SK-N-SH treated with all-trans-retinoic acid at 6 μM for 48 hours (cell line): ENCODE measurements at regions not wholly inside any gene's neighbourhood (a gene's known extent, or its start where the extent isn't known, plus 50 kb on each side); places are given as distances from the start of the nearest gene placed in this dataset.
"Not testable (repeated sequence)": the region's sequence is repeated elsewhere in the genome, so short reads cannot be mapped to it uniquely, and the experiment has no call there.

Experiments used
- ATAC-seq: fragments of 200-7000 bp; cut with Tn5 transposase; 3 replicates; pipeline ENCODE4 v1.9.1; 2020; ENCODE audit warnings: mild to moderate bottlenecking, moderate library complexity
- ARNTL ChIP-seq: fragments of 450-650 bp; formaldehyde crosslinking; IDR thresholded peaks from 2 replicates; pipeline ENCODE4 v1.5.0; 2020; ENCODE audit warnings: low read depth, mild to moderate bottlenecking, moderate library complexity, borderline replicate concordance
- CREB5 ChIP-seq: fragments of 250-450 bp; sonication (Bioruptor Pico); IDR thresholded peaks from 2 replicates; pipeline ENCODE4 v1.5.1; 2020; ENCODE audit warnings: low read depth, mild to moderate bottlenecking, moderate library complexity
- CSDC2 ChIP-seq: fragments of 250-450 bp; sonication (Bioruptor Pico); IDR thresholded peaks from 2 replicates; pipeline ENCODE4 v1.5.0; 2020; ENCODE audit warnings: mild to moderate bottlenecking, moderate library complexity
- CSRNP3 ChIP-seq: fragments of 250-450 bp; sonication (Bioruptor Pico); IDR thresholded peaks from 2 replicates; pipeline ENCODE4 v1.5.1; 2021; ENCODE audit warnings: mild to moderate bottlenecking, moderate library complexity
- ESRRG ChIP-seq: fragments of 250-450 bp; sonication (Bioruptor Pico); IDR thresholded peaks from 2 replicates; pipeline ENCODE4 v1.6.1; 2021; ENCODE audit warnings: mild to moderate bottlenecking
- GLIS3 ChIP-seq: fragments of 250-450 bp; sonication (Bioruptor Pico); IDR thresholded peaks from 2 replicates; pipeline ENCODE4 v1.5.0; 2020; ENCODE audit warnings: mild to moderate bottlenecking, moderate library complexity
- ISL1 ChIP-seq: fragments of 250-450 bp; sonication (Bioruptor Pico); IDR thresholded peaks from 2 replicates; pipeline ENCODE4 v2.1.2; 2022; ENCODE audit warnings: mild to moderate bottlenecking, moderate library complexity
- POU6F1 ChIP-seq: fragments of 250-450 bp; sonication (Bioruptor Pico); IDR thresholded peaks from 2 replicates; pipeline ENCODE4 v1.8.0; 2021; ENCODE audit warnings: low read depth, mild to moderate bottlenecking, moderate library complexity, borderline replicate concordance
- PPARA ChIP-seq: fragments of 250-450 bp; sonication (Bioruptor Pico); IDR thresholded peaks from 2 replicates; pipeline ENCODE4 v1.5.0; 2020; ENCODE audit warnings: mild to moderate bottlenecking, borderline replicate concordance
- RARB ChIP-seq: fragments of 250-450 bp; sonication (Bioruptor Pico); IDR thresholded peaks from 2 replicates; pipeline ENCODE4 v1.8.0; 2021; ENCODE audit warnings: mild to moderate bottlenecking, moderate library complexity
- SNAI2 ChIP-seq: fragments of 250-450 bp; sonication (Bioruptor Pico); IDR thresholded peaks from 2 replicates; pipeline ENCODE4 v1.5.0; 2020; ENCODE audit warnings: mild to moderate bottlenecking, moderate library complexity
- TCF4 ChIP-seq: fragments of 250-450 bp; sonication (Bioruptor Pico); IDR thresholded peaks from 2 replicates; pipeline ENCODE4 v1.8.0; 2021; ENCODE audit warnings: mild to moderate bottlenecking, moderate library complexity, borderline replicate concordance
- TOX ChIP-seq: fragments of 250-450 bp; sonication (Bioruptor Pico); IDR thresholded peaks from 2 replicates; pipeline ENCODE4 v1.8.0; 2021; ENCODE audit warnings: mild to moderate bottlenecking, moderate library complexity, borderline replicate concordance
- TSHZ2 ChIP-seq: fragments of 250-450 bp; sonication (Bioruptor Pico); IDR thresholded peaks from 2 replicates; pipeline ENCODE4 v1.5.0; 2020; ENCODE audit warnings: mild to moderate bottlenecking, moderate library complexity
- ZC3H10 ChIP-seq: fragments of 250-450 bp; sonication (Bioruptor Pico); IDR thresholded peaks from 2 replicates; pipeline ENCODE4 v1.5.1; 2021; ENCODE audit warnings: mild to moderate bottlenecking, moderate library complexity
- ZFP3 ChIP-seq: fragments of 250-450 bp; sonication (Bioruptor Pico); IDR thresholded peaks from 2 replicates; pipeline ENCODE4 v1.5.0; 2020; ENCODE audit warnings: mild to moderate bottlenecking, moderate library complexity
- ZFP30 ChIP-seq: fragments of 450-650 bp; formaldehyde crosslinking; IDR thresholded peaks from 2 replicates; pipeline ENCODE4 v1.5.0; 2022; ENCODE audit warnings: mild to moderate bottlenecking, moderate library complexity
- ZNF565 ChIP-seq: fragments of 450-650 bp; formaldehyde crosslinking; conservative IDR thresholded peaks from 2 replicates; pipeline ENCODE4 v1.5.0; 2020; ENCODE audit warnings: low read depth, mild to moderate bottlenecking, moderate library complexity
- ZNF70 ChIP-seq: fragments of 450-650 bp; formaldehyde crosslinking; IDR thresholded peaks from 2 replicates; pipeline ENCODE4 v1.5.0; 2020; ENCODE audit warnings: mild to moderate bottlenecking, moderate library complexity
- ZNF8 ChIP-seq: fragments of 450-650 bp; formaldehyde crosslinking; IDR thresholded peaks from 2 replicates; pipeline ENCODE4 v1.5.0; 2020; ENCODE audit warnings: mild to moderate bottlenecking, moderate library complexity

GRCh38 chr9:80485420-80486250, 913.9 kb downstream of the TLE4 start:
- no peak for ATAC-seq
- TF ChIP-seq ZNF565 (CRISPR knock-in tag) (no peak), TCF4 (no peak), SNAI2 (no peak), TOX (CRISPR knock-in tag) (no peak), ZC3H10 (CRISPR knock-in tag) (no peak), RARB (CRISPR knock-in tag) (no peak), ZFP3 (CRISPR knock-in tag) (no peak), CSDC2 (CRISPR knock-in tag) (no peak), ZNF8 (CRISPR knock-in tag) (no peak), ZFP30 (CRISPR knock-in tag) (no peak), PPARA (CRISPR knock-in tag) (no peak)

- not testable (repeated sequence) for ATAC-seq
Measured at GRCh38 chr9:80482251-80482650, 910.5 kb downstream of the TLE4 start.

- no peak for ATAC-seq
- no peak for TF ChIP-seq CSDC2 (CRISPR knock-in tag)
- TF ChIP-seq CREB5 (CRISPR knock-in tag), result no peak
- no peak for TF ChIP-seq ESRRG (CRISPR knock-in tag)
- no peak for TF ChIP-seq TOX (CRISPR knock-in tag)
- no peak for TF ChIP-seq ZNF8 (CRISPR knock-in tag)
- TF ChIP-seq SNAI2, result no peak
- TF ChIP-seq ZNF70, result no peak
Measured at GRCh38 chr9:80467632-80468031, 895.9 kb downstream of the TLE4 start.

GRCh38 chr9:80465556-80465955, 893.8 kb downstream of the TLE4 start:
- TF ChIP-seq POU6F1 (CRISPR knock-in tag) (no peak), ISL1 (CRISPR knock-in tag) (no peak), CSDC2 (CRISPR knock-in tag) (no peak)
- no peak for ATAC-seq

- no peak for ATAC-seq
- no peak for TF ChIP-seq CREB5 (CRISPR knock-in tag)
- TF ChIP-seq ZC3H10 (CRISPR knock-in tag), result no peak
- TF ChIP-seq RARB (CRISPR knock-in tag), result no peak
- TF ChIP-seq TSHZ2 (CRISPR knock-in tag), result no peak
- TF ChIP-seq ZNF8 (CRISPR knock-in tag), result no peak
- no peak for TF ChIP-seq ARNTL
- TF ChIP-seq ZNF565 (CRISPR knock-in tag), result no peak
- TF ChIP-seq GLIS3, result no peak
- TF ChIP-seq SNAI2, result no peak
- TF ChIP-seq TOX (CRISPR knock-in tag), result no peak
- no peak for TF ChIP-seq TCF4
- TF ChIP-seq ZFP3 (CRISPR knock-in tag), result no peak
- no peak for TF ChIP-seq CSRNP3 (CRISPR knock-in tag)
- no peak for TF ChIP-seq ISL1 (CRISPR knock-in tag)
Measured at GRCh38 chr9:80449513-80449912, 877.7 kb downstream of the TLE4 start.
